HuH-7 (cell line): ENCODE measurements at regions not wholly inside any gene's neighbourhood (a gene's known extent, or its start where the extent isn't known, plus 50 kb on each side); places are given as distances from the start of the nearest gene placed in this dataset.

ENCODE experiments used
- DNase-seq: peaks from one replicate; pipeline ENCODE4 v3.0.0; 2011; ENCODE audit warnings: low spot score

DNA sequence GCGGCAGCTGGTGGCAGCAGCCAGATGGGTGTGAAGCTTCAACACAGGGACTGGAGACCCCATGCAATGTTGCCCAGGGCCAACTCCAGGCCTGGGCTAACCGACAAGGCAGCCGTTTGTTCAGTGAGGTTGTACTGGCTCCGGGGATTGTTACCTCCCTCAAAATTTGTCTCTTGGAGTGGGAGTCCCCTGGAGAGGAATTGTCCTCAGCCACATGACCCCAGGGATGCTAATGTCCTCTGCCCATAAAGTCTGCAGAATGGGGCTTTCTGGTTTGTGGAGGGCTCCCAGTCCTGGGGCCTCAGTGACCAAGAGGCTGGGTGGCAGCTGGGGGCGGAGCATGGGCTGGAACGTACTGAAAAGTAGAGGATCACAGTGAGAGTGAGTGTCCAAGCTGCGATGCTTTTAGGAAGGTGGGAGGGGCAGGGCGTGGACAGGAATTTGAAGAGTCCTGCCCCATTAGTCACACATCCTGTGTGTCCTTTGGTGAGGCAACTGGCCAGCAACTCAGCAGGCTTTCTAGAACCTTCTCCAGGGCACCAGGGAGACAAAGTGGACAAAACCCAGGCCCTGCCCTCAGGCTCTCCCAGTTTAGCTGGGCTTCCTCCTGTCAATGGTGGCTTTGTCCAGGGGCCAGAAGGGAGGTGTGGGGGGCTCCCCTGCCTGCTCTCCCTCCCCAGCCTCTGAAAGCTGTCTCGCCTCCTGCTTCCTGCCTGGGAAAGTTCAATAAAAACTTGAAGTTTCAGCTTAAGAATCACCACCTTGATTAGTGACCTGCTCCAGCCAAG, 114.0 kb downstream of the NSG2 start:
- no peak for DNase-seq

DNA sequence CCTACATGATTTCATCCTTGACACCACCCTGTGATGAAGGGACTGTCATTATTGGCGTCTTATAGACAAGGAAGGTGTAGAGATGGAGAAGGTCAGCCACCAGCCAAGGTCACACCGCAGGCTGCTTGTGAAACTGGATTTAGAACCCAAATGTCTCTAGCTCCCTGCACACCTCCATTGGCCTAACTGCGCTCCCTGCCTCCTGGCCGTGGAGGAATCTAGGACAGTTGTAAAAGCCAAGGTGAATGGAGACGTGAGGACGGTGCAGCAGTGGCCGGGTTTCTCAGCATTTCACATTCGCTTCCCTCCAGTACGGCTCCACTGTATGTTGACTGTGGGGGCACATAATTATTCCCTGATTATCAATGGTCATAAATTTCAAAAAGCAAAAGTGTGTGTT, 119.9 kb downstream of the NSG2 start:
- no peak for DNase-seq

DNA sequence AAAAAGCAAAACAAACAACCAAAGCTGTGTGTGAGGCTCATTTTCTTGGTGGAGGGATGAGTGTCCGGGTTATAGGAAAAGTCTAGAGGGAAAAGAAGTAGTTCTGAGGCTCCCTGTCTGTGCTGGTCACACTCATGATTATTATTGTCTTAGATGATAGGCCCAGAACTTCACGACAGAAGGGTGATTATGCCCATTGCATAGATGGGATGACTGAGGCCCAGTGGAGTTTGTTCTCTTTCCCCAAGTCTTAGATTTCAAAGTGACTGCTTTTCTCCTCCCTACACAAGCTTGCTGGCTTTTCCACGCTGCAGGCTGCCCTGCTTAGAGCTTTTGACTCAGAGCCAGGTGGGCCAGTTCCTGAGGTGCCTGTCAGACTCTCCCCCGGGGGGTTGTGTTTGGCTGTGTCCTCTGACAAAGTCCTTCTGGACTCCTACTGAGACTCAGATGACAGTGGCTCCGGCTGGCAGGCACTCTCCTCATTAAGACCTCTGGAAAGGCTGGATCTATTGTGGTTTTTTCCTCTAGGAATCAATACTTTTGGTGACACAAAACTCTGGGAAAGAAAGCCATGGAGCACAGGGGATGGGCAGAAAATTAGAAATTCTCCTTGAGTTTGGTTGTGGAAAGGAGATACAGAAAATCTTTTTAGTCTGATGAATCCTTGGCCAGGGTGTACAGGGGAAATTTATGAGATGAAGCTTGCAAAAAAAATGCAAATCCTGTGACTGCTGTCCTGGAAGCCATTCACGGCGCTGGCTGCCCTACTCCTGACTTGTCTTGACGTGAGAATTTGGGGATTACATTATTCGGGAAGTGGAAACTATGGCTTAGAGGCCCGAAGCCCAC, 120.9 kb downstream of the NSG2 start:
- DNase-seq = no peak

DNA sequence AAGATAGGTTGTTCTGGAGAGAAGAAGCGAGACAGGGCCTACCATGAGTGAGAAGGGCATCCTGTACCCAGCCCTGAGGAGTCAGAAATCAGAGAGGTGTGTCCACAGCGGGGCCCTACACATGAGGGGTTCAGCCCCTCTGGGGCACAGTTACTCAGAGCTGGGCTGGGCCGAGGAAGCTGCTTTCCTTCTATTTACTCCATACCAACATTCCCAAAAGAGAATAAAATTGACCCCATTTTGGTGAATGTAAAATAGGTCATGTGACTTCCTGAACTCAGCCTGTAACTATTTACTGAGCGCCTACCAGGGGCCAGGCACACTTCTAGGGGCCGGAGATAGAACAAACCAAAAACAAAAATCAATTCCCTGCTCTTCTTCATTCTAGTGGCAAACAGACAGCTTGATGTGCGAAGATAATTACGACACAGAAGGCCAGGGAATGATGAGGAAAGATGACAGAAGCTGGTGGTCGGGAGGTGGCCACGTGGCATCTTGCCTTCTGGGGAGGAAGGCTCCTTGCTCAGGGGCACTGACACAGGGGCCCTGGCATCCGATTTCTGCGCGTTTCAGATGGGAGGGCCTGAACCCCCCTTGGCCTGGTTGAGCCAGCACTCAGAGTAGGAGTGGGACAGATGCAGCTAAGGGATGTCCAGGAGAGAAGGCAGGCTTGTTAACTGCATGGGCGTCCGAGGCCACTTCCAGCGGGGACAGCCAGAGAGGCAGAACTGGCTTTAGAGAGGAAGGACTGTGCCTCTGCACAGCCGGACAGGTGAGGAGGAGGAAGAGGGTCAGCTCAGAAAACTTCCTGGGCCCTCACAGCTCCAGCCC, 121.8 kb downstream of the NSG2 start:
- DNase-seq = no peak

DNA sequence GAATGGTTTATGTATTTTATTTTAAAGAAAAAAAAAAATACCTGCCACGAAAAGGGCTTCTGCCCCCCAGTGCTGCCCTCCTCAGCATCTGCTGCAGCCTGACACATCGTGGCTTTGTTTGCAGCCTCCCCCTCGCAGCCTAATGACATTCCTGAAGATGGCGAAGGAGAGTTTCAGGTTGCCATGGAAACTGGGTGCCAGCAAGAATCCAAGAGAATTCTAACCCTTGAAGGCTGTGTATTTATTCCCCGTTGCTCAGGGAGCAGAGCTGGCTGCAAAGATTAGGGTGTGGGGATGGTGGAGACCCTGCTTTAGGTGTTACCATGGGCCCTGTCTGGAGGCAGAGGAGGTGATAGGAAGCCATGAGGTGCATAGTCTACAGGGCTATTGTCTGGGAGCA, 126.6 kb downstream of the NSG2 start:
- no peak for DNase-seq

DNA sequence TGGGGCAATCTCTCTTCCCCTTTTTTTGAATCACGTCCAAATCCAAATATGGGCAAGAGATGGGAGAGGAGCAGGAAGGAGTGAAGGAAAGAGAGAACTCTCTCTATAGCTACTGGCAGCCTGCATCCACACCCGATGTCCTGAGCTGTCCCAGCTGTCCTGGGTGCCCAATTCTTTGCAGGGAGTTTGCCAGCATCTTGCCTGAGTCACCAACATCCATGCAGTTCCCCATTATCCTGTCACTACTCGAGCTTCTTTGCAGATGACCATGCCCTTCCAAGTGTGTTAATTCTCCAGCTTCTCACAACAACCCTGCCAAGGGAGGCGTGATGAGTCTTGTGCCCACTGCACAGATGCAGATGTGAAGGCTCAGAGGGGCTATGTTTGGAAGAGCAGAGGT, 127.1 kb downstream of the NSG2 start:
- no peak for DNase-seq

DNA sequence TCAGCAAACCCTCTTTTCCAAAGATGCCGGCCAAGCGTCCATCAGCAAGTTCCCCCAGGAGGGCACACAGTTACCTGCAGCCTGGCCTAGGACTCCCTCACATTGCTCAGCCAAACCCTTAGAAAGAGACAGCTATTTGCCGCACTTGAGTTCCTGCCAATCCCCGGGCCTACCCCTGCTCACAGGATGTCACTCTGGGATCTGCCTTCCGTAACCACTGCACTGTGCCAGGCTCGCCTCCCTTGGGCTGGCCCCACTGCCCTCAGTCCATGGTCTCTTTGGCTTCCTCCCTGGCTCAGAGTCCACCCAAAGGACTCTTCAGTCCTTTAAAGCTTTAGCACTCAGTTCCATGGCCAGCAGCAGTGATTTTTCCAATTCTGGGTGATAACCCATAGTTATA, 128.3 kb downstream of the NSG2 start:
- DNase-seq = no peak

DNA sequence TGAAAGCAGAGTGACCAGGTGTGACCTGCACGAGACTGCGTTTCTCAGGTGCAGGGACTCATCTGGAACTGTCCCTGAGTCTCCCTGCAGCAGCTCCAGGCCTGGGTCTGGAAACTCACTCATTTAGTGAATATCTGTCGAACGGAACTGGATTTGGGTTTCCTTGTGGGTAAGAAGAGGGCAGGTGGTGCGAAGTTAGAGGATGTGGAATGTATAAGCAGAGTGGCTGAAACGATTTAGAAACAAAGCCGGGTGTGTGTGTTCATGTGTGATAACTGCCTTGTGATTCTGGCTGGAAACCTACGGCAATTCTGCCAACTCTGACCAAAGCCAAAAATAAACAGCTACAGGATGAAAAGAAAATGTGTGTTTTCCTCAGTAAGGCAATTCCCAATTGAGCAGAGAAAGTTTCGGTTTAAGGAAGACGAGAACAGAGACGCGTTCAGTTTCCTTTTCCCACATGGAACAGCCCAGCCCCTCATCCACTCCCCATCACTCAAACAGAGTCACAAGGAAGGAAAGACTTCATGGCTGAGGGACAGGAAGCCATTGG, 130.3 kb downstream of the NSG2 start:
- no peak for DNase-seq

DNA sequence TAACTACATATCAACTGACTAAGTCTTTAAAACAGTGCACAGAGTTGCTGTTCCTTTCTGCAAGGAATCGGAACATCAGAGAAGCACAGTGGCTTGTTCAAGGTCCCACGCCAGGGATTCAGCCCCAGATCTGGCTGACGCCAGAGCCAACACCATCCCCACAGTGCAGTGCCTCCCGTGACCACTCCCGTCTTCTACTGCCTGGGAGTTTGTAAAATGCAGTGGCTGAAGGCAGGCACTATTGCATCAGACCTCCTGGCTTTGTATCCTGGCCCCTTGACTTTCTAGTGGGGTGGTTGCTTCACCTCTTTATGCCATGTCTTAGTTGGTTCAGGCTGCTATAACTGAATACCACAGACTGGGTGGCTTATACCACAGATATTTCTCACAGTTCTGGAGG, 131.0 kb downstream of the NSG2 start:
- DNase-seq = no peak

DNA sequence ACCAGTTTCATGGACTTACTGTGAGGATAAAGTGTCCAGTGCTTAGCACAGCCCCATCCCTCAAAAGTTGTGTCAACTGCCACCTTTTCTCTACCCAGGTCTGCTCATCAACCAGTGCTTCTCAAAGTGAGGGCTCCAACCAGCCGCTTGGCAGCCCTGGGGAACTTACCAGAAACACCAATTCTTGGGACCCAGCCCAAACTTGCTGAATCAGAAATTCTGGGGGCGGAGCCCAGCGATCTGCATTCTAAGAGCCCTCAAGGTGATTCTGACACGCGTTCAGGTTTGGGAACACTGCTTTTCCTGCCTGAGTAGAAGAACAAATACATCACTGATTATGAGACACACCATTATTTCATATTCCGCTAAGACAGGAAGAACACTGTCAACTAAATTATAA, 132.0 kb downstream of the NSG2 start:
- no peak for DNase-seq

DNA sequence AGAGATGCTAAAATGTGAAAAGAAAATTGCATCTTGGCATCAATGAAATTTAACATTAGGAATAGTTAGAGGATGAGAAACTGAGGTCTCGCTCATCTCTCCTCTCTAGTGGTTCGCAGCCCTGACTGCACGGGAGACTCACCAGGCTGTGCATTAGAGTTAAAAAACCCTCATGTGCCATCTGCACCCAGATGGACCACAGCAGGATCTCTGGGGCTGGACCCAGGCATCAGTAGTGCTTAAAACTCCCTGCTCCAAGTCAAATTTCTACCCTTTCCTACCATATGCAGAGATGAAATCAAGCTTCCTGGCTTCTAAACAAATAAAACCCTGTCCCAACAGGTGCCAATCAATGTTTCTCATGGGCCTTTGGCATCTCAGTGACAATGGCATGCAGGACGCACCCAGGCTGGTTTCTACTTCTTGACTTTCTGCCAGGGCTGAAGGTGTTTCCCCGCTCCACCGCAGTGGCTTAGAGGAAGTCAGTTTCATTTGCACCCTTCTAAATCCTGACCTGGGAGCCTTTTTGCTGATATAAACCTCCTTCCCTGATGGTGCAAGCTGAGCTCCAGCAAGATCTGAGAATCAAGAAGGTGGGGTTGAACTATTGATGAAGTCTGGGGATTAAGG, 132.6 kb downstream of the NSG2 start:
- DNase-seq = no peak

DNA sequence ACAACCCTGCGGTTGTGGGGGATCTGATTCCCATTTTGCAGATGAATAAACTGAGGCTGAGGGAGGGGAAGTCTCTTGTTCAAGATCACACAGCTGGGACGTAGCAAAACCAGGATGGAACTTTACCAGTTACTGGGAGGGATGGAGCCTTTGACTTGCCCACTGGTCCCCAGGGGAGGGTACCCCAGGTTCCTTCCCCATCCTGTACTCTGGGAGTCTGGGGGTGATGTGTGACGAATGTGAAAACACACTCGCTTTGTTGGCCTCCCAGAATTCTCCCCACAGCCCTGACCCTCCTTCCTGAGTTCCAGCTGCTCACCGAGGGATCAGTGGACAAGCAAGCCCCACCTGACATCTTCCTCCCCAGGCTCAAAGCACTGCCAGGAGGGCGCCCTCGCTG, 135.1 kb downstream of the NSG2 start:
- no peak for DNase-seq

DNA sequence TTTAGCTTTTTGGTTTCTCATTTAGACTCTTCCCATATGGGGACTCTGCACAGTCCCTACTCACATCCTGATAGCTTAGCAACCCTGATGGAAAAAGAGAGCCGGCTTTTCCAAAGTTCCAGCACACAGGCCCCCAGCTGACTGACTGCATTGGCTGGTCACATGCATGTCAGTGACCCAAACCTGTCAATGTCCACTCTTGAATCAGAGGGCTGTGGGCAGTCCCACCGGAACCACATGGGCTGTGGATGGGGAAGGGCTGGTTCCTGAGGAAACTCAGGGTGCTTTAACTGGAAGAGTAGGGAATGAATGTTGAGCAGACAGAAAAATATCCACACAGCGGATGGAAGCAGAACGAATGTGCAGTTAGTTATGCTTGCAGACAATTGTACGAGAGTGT, 136.6 kb downstream of the NSG2 start:
- no peak for DNase-seq

DNA sequence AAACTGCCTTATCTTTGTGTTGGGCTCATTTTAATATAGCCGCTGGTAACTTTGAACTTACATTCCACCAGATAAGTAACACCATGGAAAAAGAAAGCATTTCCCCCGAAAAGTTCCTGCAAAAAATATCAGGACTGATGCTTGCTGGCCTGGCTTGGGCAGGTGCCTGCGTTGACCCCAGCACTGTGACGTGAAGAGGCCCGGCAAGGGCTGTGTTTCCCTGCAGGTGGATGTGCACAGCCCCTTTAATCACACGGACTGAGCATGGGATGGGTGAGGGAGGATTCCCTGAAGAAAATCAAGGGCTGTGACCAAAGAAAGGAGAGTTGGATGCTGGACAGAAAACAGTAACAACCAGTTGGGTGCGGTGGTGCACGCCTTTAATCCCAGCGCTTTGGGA, 138.2 kb downstream of the NSG2 start:
- no peak for DNase-seq

DNA sequence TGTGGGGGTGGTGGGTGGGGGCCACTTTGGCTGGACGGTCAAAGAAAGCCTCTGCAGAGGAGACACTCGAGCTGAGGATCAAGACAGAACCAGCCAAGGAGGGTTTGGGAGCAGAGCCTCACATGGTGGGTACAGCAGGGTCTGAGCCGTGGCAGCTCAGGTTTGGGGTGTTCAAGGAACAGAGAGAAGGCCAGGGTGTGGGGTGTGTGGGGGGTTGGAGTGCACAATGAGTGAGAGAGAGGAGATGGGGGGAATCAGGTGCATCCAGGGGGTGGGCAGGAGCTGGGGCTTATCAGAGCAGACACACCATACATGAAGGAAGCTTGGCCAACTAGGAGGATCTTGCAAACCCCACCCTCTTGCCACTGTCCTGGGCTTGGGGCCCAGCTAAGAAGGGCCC, 140.0 kb downstream of the NSG2 start:
- DNase-seq = no peak

DNA sequence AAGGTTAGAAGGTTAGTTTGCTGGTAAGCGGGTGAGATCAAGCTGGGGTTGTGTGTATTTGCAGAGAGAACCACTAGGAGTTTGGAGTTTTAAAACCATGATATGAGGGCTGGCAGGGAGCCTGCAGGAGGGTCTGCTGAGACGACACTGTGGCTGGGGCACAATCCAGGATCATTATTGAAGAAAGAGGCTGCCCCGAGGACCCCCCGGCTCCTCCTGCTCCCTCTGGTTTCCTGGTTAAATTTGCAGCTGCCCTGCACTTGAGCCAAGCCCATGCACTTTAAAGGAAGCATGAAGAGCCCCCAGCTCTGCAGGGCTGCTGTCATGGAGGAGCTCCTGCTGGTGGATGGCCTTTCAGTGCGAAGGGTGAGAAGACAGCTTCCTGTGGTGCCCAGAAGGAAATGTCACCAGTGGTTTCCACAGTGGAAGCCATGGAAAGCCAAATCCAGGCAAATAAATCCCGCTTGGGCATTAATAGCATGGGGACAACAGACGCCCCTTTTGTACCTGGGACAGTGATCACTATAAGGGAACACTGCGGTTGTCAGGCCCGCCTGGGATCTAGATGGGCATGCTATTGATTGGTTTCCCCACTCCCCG, 140.7 kb downstream of the NSG2 start:
- DNase-seq = no peak

DNA sequence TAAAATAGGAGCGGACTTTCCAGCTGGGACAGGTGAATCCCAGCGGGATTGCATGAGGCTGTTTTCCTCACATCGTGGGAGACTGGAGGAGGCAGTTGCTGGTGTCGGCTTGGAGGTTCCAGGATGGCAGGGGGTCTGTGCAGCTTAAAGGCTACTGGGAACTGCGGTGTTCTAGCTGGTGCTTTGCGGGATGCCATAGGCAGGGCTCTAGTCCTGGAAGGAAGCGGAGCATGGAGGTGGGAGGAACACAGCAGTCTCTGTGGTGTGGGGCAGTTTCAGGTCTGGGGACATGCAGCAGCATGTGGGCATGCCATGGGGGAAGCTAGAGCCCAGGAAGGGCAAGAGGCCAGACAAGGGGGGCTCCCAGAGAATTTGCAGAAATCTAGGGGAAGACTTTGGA, 141.5 kb downstream of the NSG2 start:
- no peak for DNase-seq

DNA sequence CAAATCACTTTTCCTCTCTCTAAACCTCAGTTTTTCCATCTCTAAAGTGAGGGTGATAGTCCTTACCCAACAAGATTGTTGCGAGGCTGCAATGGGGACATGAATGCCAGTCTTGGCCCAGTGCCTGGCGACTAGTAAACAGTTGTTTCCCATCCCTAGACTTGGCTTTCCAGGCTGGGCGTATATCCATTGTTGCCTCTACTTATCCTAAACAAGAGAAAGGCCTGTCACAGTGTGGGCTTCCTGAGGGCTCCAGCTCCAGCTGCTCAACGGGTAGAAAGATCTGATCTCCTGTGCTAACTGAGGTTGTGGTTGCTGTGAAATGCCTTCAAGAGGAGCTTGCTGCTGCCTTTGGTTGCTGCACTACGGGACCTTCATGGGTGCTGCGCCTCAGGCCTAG, 142.0 kb downstream of the NSG2 start:
- DNase-seq = no peak

DNA sequence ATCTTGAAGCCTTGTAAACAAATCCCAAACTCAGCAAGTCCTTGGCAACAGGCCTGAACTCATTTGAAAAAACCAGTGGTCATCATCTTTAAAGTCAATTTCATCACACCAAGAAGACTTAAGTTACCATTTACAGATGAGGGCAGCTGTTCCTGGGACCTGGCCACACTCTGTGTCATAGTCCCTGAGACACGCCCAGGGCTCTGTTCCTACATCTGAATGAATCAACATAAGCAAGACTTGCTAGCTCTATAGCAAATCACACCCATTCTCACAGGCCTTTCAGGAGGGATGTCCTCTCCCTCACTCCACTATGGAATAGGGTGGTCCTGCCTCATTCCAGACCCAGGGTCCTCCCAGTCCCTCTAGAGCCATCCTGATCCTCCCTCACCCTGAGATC, 142.8 kb downstream of the NSG2 start:
- DNase-seq = no peak

DNA sequence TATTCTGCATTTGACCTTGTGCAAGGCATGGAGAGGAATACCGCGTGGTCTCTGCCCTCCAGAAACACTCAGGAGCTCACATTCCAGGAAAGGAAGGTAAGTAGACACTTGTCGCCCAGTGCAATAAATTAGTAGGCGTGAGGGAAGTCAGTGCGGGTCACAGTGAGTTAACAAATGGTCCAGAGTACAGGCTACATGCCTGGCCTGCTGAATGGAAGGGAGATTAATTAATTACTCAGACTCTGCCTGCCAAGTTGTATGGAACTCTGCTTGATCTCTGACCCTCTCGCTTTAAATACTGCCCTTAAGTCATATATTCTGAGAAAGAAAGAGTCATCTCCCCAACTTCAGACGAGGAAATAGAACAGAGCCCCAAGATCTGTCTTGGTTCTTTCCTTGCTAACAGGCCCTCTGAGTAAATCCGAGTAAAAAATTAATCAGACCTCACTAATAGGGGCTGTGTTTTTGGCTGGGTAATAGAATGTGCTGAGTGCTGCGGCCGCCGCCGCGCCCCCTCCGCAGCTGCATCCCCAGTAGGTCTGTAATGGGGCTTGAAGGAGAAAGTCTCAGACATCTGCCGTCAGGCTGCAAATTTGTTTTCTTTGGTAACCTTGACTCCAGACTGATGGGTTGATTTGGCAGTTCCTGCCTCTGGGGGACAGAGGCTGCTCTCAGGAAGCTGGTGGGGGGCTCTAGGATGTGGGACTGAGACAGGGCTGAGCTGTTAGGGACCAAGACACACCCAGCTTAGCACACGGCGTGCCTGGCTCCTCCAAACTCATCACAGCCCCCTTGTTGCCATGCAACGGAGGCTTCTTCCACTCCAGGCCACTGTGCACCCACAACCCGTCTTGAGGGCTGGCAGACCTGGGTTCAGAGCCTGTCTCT, 144.4 kb downstream of the NSG2 start:
- no peak for DNase-seq

DNA sequence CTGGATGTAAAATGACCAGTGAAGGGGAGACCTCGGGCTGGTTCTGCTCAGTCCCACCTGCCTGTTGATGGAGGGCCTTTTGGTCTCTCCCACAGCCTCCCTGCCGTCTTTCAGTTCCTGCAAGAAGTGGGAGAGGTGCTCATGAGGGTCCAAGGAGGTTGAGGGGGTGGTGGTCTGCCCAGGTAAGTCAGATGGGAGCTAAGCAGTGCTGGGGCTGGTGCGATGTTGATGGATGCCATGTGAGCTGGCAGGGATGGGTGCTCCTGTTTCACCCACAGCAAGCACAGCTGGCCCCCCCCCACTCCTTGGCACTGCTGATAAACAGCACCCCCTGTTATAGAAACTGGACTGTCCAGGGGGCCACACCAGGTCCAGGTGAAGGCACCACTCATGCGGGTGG, 145.6 kb downstream of the NSG2 start:
- DNase-seq = no peak
